CMK (cell line): ENCODE measurements at regions not wholly inside any gene's neighbourhood (a gene's known extent, or its start where the extent isn't known, plus 50 kb on each side); places are given as distances from the start of the nearest gene placed in this dataset.

Experiments used
- DNase-seq: peaks from one replicate; pipeline ENCODE4 v3.0.0-alpha.2; 2010; ENCODE audit warnings: low read depth

- DNase-seq = no peak
Observed at GRCh38 chr6:95501032-95501904, 76.1 kb upstream of the MANEA start.

GRCh38 chr6:95503568-95503967, 73.8 kb upstream of the MANEA start:
- DNase-seq = no peak

- DNase-seq = no peak
Observed at GRCh38 chr6:95511404-95511803, 65.9 kb upstream of the MANEA start.

GRCh38 chr6:95515975-95516374, 61.4 kb upstream of the MANEA start:
- no peak for DNase-seq

- no peak for DNase-seq
Observed at GRCh38 chr6:95517004-95517403, 60.3 kb upstream of the MANEA start.

- DNase-seq = no peak
Observed at GRCh38 chr6:95517568-95517967, 59.8 kb upstream of the MANEA start.

GRCh38 chr6:95518630-95519227, 58.6 kb upstream of the MANEA start:
- DNase-seq = no peak

- DNase-seq = no peak
Observed at GRCh38 chr6:95519228-95520037, 57.9 kb upstream of the MANEA start.

- DNase-seq = no peak
Observed at GRCh38 chr6:95521181-95521580, 56.2 kb upstream of the MANEA start.
